Panc1 (cell line): ENCODE measurements at regions not wholly inside any gene's neighbourhood (a gene's known extent, or its start where the extent isn't known, plus 50 kb on each side); places are given as distances from the start of the nearest gene placed in this dataset.

Source experiments
- ATAC-seq: fragments of 200-7000 bp; cut with Tn5 transposase; 2 replicates; pipeline ENCODE4 v1.9.1; 2020; ENCODE audit warnings: mild to moderate bottlenecking, moderate library complexity
- BruUV-seq: library from RNA; stranded (reverse); fragments of 400-500 nt; replicated peaks from 2 replicates; lab custom pipeline; 2021; lab: Mats Ljungman, UMichigan
- CTCF ChIA-PET: fragments of 300-600 bp; sonication (Branson Sonifier 250); formaldehyde crosslinking; loops from one replicate; lab custom pipeline; 2022; ENCODE audit warnings: antibody characterized with exemption; lab: Charles Lee
- POLR2A ChIA-PET: fragments of 300-600 bp; sonication (Branson Sonifier 250); formaldehyde crosslinking; loops from one replicate; lab custom pipeline; 2022; ENCODE audit warnings: antibody characterized with exemption; lab: Charles Lee
- DNase-seq: peaks from one replicate; pipeline ENCODE4 v3.0.0-alpha.2; 2010; ENCODE audit warnings: low read depth, low spot score
- H3K27ac ChIP-seq: 2 replicates; pipeline ENCODE4 v1.5.1; 2011; ENCODE audit warnings: mild to moderate bottlenecking, low read length, inconsistent platforms
- H3K27me3 ChIP-seq: fragments of 200-500 bp; sonication (Bioruptor generic); 2 replicates; pipeline ENCODE4 v1.6.0; 2014; ENCODE audit warnings: low read length, inconsistent platforms; ENCODE audit not compliant: control insufficient read depth, insufficient read depth
- H3K36me3 ChIP-seq: fragments of 200-500 bp; sonication (Bioruptor generic); 2 replicates; pipeline ENCODE4 v1.5.1; 2014; ENCODE audit warnings: inconsistent platforms, mild to moderate bottlenecking, low read length, moderate library complexity; ENCODE audit not compliant: control insufficient read depth, insufficient read depth
- H3K4me1 ChIP-seq: 2 replicates; pipeline ENCODE4 v1.5.1; 2011; ENCODE audit warnings: inconsistent platforms, mild to moderate bottlenecking, low read length, moderate library complexity; ENCODE audit not compliant: control insufficient read depth, insufficient read depth
- H3K4me3 ChIP-seq, 2 experiments: 2 replicates each; pipeline ENCODE4 v1.5.1; 2011 to 2012; ENCODE audit warnings: low read depth in 2 of 2, low read length in 2 of 2, mild to moderate bottlenecking in 2 of 2, inconsistent platforms in 1 of 2, moderate library complexity in 1 of 2
- H3K9me3 ChIP-seq: fragments of 200-500 bp; sonication (Bioruptor generic); 2 replicates; pipeline ENCODE4 v1.5.1; 2014; ENCODE audit warnings: low read depth, mild to moderate bottlenecking, inconsistent platforms, low read length, moderate library complexity; ENCODE audit not compliant: control insufficient read depth, insufficient read depth
- CTCF ChIP-seq: fragments of 450-650 bp; IDR thresholded peaks from 2 replicates; pipeline ENCODE4 v1.5.1; 2017; ENCODE audit warnings: mild to moderate bottlenecking
- POLR2AphosphoS5 ChIP-seq: IDR thresholded peaks from 2 replicates; pipeline ENCODE4 v1.6.1; 2012; ENCODE audit warnings: mild to moderate bottlenecking, low read depth, low read length, moderate library complexity
- REST ChIP-seq, 2 experiments: IDR thresholded peaks; 2 replicates each; pipeline ENCODE4 v1.6.1; 2011 to 2012; ENCODE audit warnings: low read depth in 2 of 2, control low read depth in 1 of 2, low read length in 1 of 2, mild to moderate bottlenecking in 1 of 2, moderate library complexity in 1 of 2; ENCODE audit not compliant: insufficient read depth in 1 of 2
- SIN3A ChIP-seq: IDR thresholded peaks from 2 replicates; pipeline ENCODE4 v1.6.1; 2012; ENCODE audit warnings: low read depth, mild to moderate bottlenecking, low read length, moderate library complexity, borderline replicate concordance; ENCODE audit not compliant: insufficient read depth
- TCF7L2 ChIP-seq: IDR thresholded peaks from 2 replicates; pipeline ENCODE4 v1.6.1; 2011; ENCODE audit warnings: mild to moderate bottlenecking, low read depth, low read length, inconsistent platforms
- in situ Hi-C: cut with HindIII; loops from 2 replicates; pipeline ENCODE4 v1.10.0; 2016; ENCODE audit warnings: low sequenced_read_pairs, low pct_unique_long_range_greater_than_20kb
- intact Hi-C: fragments of 100-400 bp; cut with micrococcal nuclease; formaldehyde crosslinking; loops from one replicate; pipeline ENCODE4 v1.10.0; 2022; ENCODE audit not compliant: unreplicated experiment

GRCh38 chr7:115662120-115662519 lies 368.4 kb downstream of the TFEC start:
- CTCF ChIA-PET = no interaction called here
- no peak overlapping the region for H3K4me3 ChIP-seq

GRCh38 chr7:115658223-115658622 lies 372.3 kb downstream of the TFEC start:
- no peak for ATAC-seq
- Histone ChIP-seq H3K36me3 (no peaks in the 10 kb centered on the region), H3K27ac (no peak overlapping the region), H3K4me1 (no peaks in the 10 kb centered on the region), H3K27me3 (no peaks in the 10 kb centered on the region), H3K4me3 (no peak overlapping the region), H3K9me3 (no peaks in the 10 kb centered on the region)
- intact Hi-C loops (no loop called here), in situ Hi-C loops (no loop called here)
- TF ChIP-seq POLR2AphosphoS5 = no peak
- TF ChIP-seq CTCF = no peak
- TF ChIP-seq SIN3A = no peak
- no peak for TF ChIP-seq TCF7L2
- no peak for TF ChIP-seq REST (IDR thresholded peaks at IDR 0.05; ENCODE audit: insufficient read depth in 1 of 2, low read depth in 2 of 2, low read length in 1 of 2)
- CTCF ChIA-PET = no interaction called here
- no peak for DNase-seq
- POLR2A ChIA-PET = no interaction called here
- BruUV-seq = no TSS peak

More at GRCh38 chr7:115662120-115662519, 368.4 kb downstream of the TFEC start:
- BruUV-seq = no TSS peak
- TF ChIP-seq CTCF (no peak), TCF7L2 (no peak), REST (IDR thresholded peaks at IDR 0.05; ENCODE audit: insufficient read depth in 1 of 2, low read depth in 2 of 2, low read length in 1 of 2) (no peak), SIN3A (no peak), POLR2AphosphoS5 (no peak)
- Histone ChIP-seq H3K9me3 (no peaks in the 10 kb centered on the region), H3K4me1 (no peaks in the 10 kb centered on the region), H3K36me3 (no peaks in the 10 kb centered on the region), H3K27ac (no peak overlapping the region), H3K27me3 (no peaks in the 10 kb centered on the region)
- ATAC-seq (no peak), DNase-seq (no peak)
- intact Hi-C loops = no loop called here
- in situ Hi-C loops = no loop called here
- POLR2A ChIA-PET = no interaction called here
